Ascending aorta (tissue), 2 donors: ENCODE measurements at regions not wholly inside any gene's neighbourhood (a gene's known extent, or its start where the extent isn't known, plus 50 kb on each side); places are given as distances from the start of the nearest gene placed in this dataset.

Experiments used
- DNase-seq, 2 donors: peaks; one replicate each; pipeline ENCODE4 v3.0.0-alpha.2; 2019; ENCODE audit warnings: low spot score in 2 of 2
- H3K27ac ChIP-seq, 2 donors: fragments of 200-600 bp; sonication (generic); one replicate each; pipeline ENCODE4 v1.5.1; 2016 to 2017; ENCODE audit warnings: mild to moderate bottlenecking in 1 of 2
- H3K27me3 ChIP-seq: fragments of 200-600 bp; sonication (generic); one replicate; pipeline ENCODE4 v1.5.1; 2017
- H3K36me3 ChIP-seq, 2 donors: fragments of 200-600 bp; sonication (generic); one replicate each; pipeline ENCODE4 v1.5.1; 2016
- H3K4me1 ChIP-seq, 2 donors: fragments of 200-600 bp; sonication (generic); one replicate each; pipeline ENCODE4 v1.5.1; 2016 to 2017; ENCODE audit warnings: mild to moderate bottlenecking in 1 of 2
- H3K4me3 ChIP-seq, 2 donors: fragments of 200-600 bp; sonication (generic); one replicate each; pipeline ENCODE4 v1.5.1; 2016 to 2017; ENCODE audit warnings: mild to moderate bottlenecking in 1 of 2
- H3K9me3 ChIP-seq, 2 donors: fragments of 200-600 bp; sonication (generic); one replicate each; pipeline ENCODE4 v1.5.1; 2016
- intact Hi-C: fragments of 100-400 bp; cut with DNase I; formaldehyde crosslinking; loops from one replicate; pipeline ENCODE4 v1.15.1; 2023
- TF ChIP-seq, protein P1 (sequence below), 3 experiments: fragments of 200-600 bp in 2 of 3; fragments of 450-650 bp in 1 of 3; sonication (generic) in 2 of 3; IDR thresholded peaks; one replicate each; pipeline ENCODE4 v1.5.1; 2016 to 2019; ENCODE audit warnings: antibody characterized with exemption in 3 of 3, mild to moderate bottlenecking in 1 of 3, moderate library complexity in 1 of 3

DNA sequence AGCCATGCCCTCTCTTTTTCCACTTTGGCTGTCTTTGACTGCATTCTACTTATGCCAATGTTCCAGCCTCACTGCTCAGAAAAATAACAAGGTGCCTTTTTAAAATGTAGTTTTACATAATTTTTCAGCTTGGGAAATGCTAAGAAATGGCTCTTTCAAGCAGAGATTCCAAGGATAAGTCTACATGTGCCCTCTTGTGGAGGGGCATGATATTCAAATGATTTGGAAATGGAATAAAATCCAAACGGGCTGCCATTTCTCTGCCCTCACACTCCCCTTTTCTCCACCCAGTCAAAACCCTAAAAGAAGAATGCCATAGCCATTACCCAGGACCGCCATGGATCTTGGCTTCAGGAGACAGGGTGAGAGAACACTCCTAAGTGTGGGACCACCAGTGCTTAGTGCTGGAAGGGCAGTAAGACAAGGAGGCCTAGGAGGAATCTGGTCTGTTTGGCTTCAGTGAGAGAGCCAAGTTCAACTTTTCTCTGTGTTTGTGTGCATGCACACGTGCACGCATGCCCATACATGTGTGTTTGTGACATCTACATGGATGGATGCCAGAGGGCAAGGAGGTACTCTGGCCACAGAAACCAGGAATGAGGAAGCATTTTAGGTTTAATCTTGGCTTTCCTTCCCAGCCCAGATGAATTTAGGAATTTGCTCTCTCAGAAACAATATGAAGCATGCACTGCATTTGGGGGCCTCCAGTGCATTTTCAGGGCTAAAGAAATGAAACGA is 174.0 kb upstream of the SLC14A2 start:
- Histone ChIP-seq H3K36me3 (no peaks in the 10 kb centered on the region), H3K4me3 (no peak overlapping the region), H3K9me3 (no peaks in the 10 kb centered on the region), H3K27ac (no peak overlapping the region), H3K27me3 (no peaks in the 10 kb centered on the region), H3K4me1 (no peaks in the 10 kb centered on the region)
- DNase-seq, result no peak
- TF ChIP-seq, protein P1, sequence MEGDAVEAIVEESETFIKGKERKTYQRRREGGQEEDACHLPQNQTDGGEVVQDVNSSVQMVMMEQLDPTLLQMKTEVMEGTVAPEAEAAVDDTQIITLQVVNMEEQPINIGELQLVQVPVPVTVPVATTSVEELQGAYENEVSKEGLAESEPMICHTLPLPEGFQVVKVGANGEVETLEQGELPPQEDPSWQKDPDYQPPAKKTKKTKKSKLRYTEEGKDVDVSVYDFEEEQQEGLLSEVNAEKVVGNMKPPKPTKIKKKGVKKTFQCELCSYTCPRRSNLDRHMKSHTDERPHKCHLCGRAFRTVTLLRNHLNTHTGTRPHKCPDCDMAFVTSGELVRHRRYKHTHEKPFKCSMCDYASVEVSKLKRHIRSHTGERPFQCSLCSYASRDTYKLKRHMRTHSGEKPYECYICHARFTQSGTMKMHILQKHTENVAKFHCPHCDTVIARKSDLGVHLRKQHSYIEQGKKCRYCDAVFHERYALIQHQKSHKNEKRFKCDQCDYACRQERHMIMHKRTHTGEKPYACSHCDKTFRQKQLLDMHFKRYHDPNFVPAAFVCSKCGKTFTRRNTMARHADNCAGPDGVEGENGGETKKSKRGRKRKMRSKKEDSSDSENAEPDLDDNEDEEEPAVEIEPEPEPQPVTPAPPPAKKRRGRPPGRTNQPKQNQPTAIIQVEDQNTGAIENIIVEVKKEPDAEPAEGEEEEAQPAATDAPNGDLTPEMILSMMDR (IDR thresholded peaks at IDR 0.05), result peak in 1 of 3 experiments; percentile 20
- intact Hi-C loops, result no loop called here

DNA sequence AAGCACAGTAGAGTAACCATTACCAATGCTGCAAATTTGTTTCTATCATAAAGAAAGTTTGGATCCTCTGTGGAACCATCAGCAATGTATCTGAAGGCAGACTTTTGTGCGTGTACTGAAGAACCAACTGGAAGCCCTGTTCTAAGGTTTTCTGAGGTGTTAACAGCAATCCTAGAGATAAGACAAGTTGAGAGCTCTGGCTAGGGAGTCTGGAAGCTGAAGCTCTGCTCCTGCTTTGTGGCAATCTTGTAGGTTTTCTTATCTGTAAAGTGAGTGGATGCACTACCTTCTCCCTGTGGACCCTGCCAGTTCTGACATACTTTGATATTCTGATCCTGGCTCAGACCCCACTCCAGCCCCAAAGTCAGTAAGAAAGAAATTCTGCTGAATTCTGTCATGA is 171.2 kb upstream of the SLC14A2 start:
- Histone ChIP-seq H3K36me3 (no peaks in the 10 kb centered on the region), H3K27me3 (no peaks in the 10 kb centered on the region), H3K4me1 (peaks cover 0 to 2% of the 10 kb centered on the region in 2 donors), H3K4me3 (no peak overlapping the region), H3K9me3 (no peaks in the 10 kb centered on the region), H3K27ac (no peak overlapping the region)
- TF ChIP-seq, protein P1 (IDR thresholded peaks at IDR 0.05), result no peak
- no peak for DNase-seq
- intact Hi-C loops, result no loop called here

DNA sequence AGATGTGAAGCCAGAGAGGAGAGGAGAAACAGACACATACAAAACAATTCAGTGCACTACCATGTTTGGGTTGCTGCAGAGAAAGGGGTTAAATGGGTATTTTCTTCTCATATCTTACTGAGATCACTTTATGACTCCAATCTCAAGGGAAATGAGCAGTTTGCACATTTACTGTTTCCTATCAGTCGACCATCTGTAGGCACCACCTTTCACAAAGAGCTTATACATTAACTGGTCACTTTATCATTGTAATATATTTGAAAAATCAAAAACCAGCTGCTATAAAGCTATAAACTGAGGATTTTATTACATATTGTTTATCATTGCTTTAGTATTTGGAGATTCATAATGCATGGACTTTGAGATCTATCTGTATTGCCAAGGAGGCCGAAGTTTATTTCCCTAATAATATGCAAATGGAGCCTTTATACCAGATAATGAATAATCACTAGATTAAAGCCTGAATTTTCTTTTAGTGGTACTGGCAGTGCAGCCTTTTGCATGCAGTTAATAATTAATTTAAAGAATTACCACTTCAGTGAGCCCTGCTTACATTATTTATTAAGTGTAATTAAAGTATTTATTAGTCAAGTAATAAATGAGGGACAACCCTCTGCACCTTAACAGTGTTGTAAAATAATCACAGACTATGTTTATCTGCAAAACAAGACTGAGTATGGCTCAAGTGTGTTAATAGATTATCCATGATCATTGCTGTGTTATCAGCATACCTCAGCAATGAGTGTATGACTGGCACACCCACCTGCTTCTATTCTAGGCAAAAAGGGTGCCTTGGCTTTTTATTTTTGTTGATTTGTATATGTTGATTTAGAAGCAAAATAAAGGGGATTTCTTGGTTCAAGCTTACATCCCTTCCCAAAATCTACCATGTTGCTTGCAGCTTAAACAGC is 167.7 kb upstream of the SLC14A2 start:
- Histone ChIP-seq H3K4me3 (no peak overlapping the region), H3K36me3 (no peaks in the 10 kb centered on the region), H3K4me1 (peaks cover 0 to 9% of the 10 kb centered on the region in 2 donors), H3K9me3 (no peaks in the 10 kb centered on the region), H3K27ac (no peak overlapping the region), H3K27me3 (no peaks in the 10 kb centered on the region)
- intact Hi-C loops, result no loop called here
- TF ChIP-seq, protein P1 (IDR thresholded peaks at IDR 0.05), result no peak
- DNase-seq, result no peak

DNA sequence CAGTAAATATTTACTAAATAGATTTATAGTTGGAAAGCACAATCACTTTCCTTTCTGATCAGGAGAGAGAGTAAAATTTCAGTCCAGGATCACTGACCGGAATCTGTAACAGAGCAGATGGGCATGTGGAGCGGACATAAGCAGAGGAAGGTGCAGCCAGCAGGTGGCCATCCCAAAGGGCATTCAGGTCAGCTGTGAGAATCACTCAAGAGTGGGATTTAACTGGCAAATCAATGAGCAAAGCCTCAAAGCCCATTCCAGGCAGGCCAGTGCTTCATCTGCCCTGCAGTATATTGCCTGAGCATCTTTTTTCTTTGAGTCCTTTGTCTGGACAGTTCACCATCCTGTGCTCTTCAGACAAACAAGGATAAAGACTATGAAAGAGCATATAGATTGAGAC is 166.4 kb upstream of the SLC14A2 start:
- intact Hi-C loops, result no loop called here
- Histone ChIP-seq H3K4me3 (no peak overlapping the region), H3K27ac (peak overlapping the region in 1 of 2 donors; percentile 33), H3K27me3 (no peaks in the 10 kb centered on the region), H3K4me1 (peaks cover 0 to 9% of the 10 kb centered on the region in 2 donors), H3K9me3 (no peaks in the 10 kb centered on the region), H3K36me3 (no peaks in the 10 kb centered on the region)
- DNase-seq, result no peak
- TF ChIP-seq, protein P1 (IDR thresholded peaks at IDR 0.05), result no peak

DNA sequence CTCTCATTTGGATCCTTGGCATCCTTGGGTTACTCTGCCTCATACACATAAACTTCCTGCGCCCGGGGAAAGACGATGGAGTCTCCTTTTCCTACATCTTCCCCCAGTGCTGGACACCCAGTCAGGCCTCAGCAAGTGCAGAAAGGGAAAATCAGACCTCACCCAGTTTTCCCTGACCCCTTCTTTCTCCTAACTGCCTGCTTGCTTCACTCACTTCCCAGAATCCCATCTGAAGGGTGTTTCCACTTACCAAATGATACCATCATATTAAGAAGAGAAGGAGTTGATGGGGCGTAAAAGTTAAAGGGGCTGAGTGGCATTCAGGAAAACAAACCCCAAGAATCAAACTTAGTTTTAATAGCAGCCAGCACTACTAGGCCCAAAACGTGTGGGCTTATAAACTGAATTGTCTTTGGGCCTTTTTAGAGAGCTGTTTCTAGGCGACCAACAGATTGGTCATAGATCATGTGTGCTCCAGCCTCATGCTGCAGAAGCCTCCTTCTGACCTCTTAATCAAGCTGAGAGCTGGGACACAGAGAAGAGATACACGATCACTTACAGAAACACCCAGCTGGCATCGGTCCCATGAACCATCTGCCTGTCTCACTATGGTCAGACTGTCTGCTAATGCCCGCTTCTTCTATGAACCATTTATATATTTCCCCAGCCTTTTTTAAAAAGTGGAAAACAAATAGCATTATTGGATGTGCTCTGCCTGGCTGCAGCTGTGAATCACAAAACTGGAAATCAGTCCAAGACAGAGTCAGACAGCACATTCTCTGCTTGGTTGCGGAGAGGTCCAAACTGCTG is 165.7 kb upstream of the SLC14A2 start:
- H3K9me3 ChIP-seq, result no peaks in the 10 kb centered on the region
- DNase-seq, result no peak
- no peak overlapping the region for H3K4me3 ChIP-seq
- intact Hi-C loops, result no loop called here
- H3K36me3 ChIP-seq, result no peaks in the 10 kb centered on the region
- H3K27me3 ChIP-seq, result no peaks in the 10 kb centered on the region
- peaks cover 0 to 9% of the 10 kb centered on the region in 2 donors for H3K4me1 ChIP-seq
- TF ChIP-seq, protein P1 (IDR thresholded peaks at IDR 0.05), result no peak
- H3K27ac ChIP-seq, result peak overlapping the region; percentile 33 to 39
